ENCODE measurements at regions not wholly inside any gene's neighbourhood (a gene's known extent, or its start where the extent isn't known, plus 50 kb on each side); places are given as distances from the start of the nearest gene placed in this dataset.
"Not testable (repeated sequence)": the region's sequence is repeated elsewhere in the genome, so short reads cannot be mapped to it uniquely, and the experiment has no call there.

GRCh38 chr21:21858502-21859334, 860.5 kb downstream of the NCAM2 start:
- DNase-seq (ENCODE audit: low spot score): no peak

GRCh38 chr21:21860888-21861287, 862.7 kb downstream of the NCAM2 start:
- no peak for DNase-seq (ENCODE audit: low spot score)

- no peak for DNase-seq (ENCODE audit: low spot score)
Measured at GRCh38 chr21:21864321-21864840, 866.2 kb downstream of the NCAM2 start.

- DNase-seq (ENCODE audit: low spot score): no peak
Measured at GRCh38 chr21:21897275-21897883, 899.2 kb downstream of the NCAM2 start.

- no peak for DNase-seq (ENCODE audit: low spot score)
Measured at GRCh38 chr21:21898801-21899200, 900.6 kb downstream of the NCAM2 start.

- DNase-seq (ENCODE audit: low spot score): not testable (repeated sequence)
Measured at GRCh38 chr21:21902416-21902815, 904.2 kb downstream of the NCAM2 start.

GRCh38 chr21:21907271-21907670, 909.1 kb downstream of the NCAM2 start:
- DNase-seq (ENCODE audit: low spot score): no peak

- no peak for DNase-seq (ENCODE audit: low spot score)
Measured at GRCh38 chr21:21915816-21916215, 917.6 kb downstream of the NCAM2 start.

GRCh38 chr21:21921410-21922232, 923.4 kb downstream of the NCAM2 start:
- DNase-seq (ENCODE audit: low spot score): no peak

GRCh38 chr21:21929226-21929625, 931.0 kb downstream of the NCAM2 start:
- no peak for DNase-seq (ENCODE audit: low spot score)

GRCh38 chr21:21929789-21930188, 931.6 kb downstream of the NCAM2 start:
- DNase-seq (ENCODE audit: low spot score): no peak

- DNase-seq (ENCODE audit: low spot score): no peak
Measured at GRCh38 chr21:21952566-21952965, 954.4 kb downstream of the NCAM2 start.

- DNase-seq (ENCODE audit: low spot score): no peak
Measured at GRCh38 chr21:21955204-21955603, 957.0 kb downstream of the NCAM2 start.

GRCh38 chr21:21957490-21957889, 959.3 kb downstream of the NCAM2 start:
- no peak for DNase-seq (ENCODE audit: low spot score)

GRCh38 chr21:21963911-21964310, 965.7 kb downstream of the NCAM2 start:
- DNase-seq (ENCODE audit: low spot score): no peak

GRCh38 chr21:21968810-21969209, 970.6 kb downstream of the NCAM2 start:
- DNase-seq (ENCODE audit: low spot score): no peak

GRCh38 chr21:21969211-21969610, 971.0 kb downstream of the NCAM2 start:
- no peak for DNase-seq (ENCODE audit: low spot score)

GRCh38 chr21:21971384-21971783, 973.2 kb downstream of the NCAM2 start:
- DNase-seq (ENCODE audit: low spot score): no peak

- DNase-seq (ENCODE audit: low spot score): no peak
Measured at GRCh38 chr21:21973806-21974205, 975.6 kb downstream of the NCAM2 start.

- no peak for DNase-seq (ENCODE audit: low spot score)
Measured at GRCh38 chr21:21996891-21997290, 998.7 kb downstream of the NCAM2 start.

- no peak for DNase-seq (ENCODE audit: low spot score)
Measured at GRCh38 chr21:21997390-21998333, 999.5 kb downstream of the NCAM2 start.

Data from LoVo (cell line).